ENCODE measurements at regions not wholly inside any gene's neighbourhood (a gene's known extent, or its start where the extent isn't known, plus 50 kb on each side); places are given as distances from the start of the nearest gene placed in this dataset.
A peak's percentile ranks its signal among the peaks of the same experiment; 100 is the strongest.

GRCh38 chr1:193766329-193766728 lies 579.9 kb upstream of the B3GALT2 start:
- DNase-seq (ENCODE audit: low read depth, low spot score) (no peak), ATAC-seq (0 out of 2 replicates have a peak, but pooled peaks have one; percentile 52)
- Histone ChIP-seq H4K20me1 (ENCODE audit: insufficient read depth) (no peaks in the 10 kb centered on the region), H2AFZ (ENCODE audit: low read depth, low read length, poor library complexity, severe bottlenecking) (no peak overlapping the region), H3K4me1 (ENCODE audit: control insufficient read depth in 1 of 2, insufficient read depth in 2 of 2, low read length in 2 of 2) (peaks cover 4 to 5% of the 10 kb centered on the region in 2 experiments; a peak in 1 of 4 replicates), H3K79me2 (ENCODE audit: insufficient read depth, low read length) (no peaks in the 10 kb centered on the region), H3K4me2 (ENCODE audit: low read length) (no peak overlapping the region), H3K9me2 (ENCODE audit: insufficient read depth) (no peaks in the 10 kb centered on the region), H3K9me3 (ENCODE audit: control insufficient read depth in 1 of 2, insufficient read depth in 1 of 2, low read depth in 1 of 2, low read length in 2 of 2) (no peaks in the 10 kb centered on the region), H3K27ac (ENCODE audit: low read depth, low read length) (no peak overlapping the region), H3K4me3 (replicated peaks in 1 of 2; ENCODE audit: low read depth in 1 of 2, low read length in 2 of 2) (no peak overlapping the region), H3K36me3 (ENCODE audit: control insufficient read depth in 1 of 2, insufficient read depth in 2 of 2, low read length in 2 of 2) (no peaks in the 10 kb centered on the region), H3K9ac (ENCODE audit: low read length) (no peak overlapping the region), H3K27me3 (ENCODE audit: insufficient read depth, low read length) (no peaks in the 10 kb centered on the region)
- CTCF ChIA-PET, result interaction anchor here (0.6 kb wide), 1 partner anchor 17 kb away, joined by 3 read pairs; no protein-coding TSS in a partner anchor
- POLR2A ChIA-PET, result no interaction called here
- intact Hi-C loops (cut with micrococcal nuclease), result no loop called here
- RAD21 ChIA-PET (ENCODE audit: low non-redundant PET in 1 of 2, low total read pairs in 2 of 2, uncharacterized antibody in 2 of 2, unreplicated experiment in 2 of 2), result no interaction called here
- TF ChIP-seq ZNF274 (IDR thresholded peaks at IDR 0.05; ENCODE audit: low read depth, low read length) (no peak), CTCF (IDR thresholded peaks at IDR 0.05 in 2 of 3, conservative IDR thresholded peaks at IDR 0.05 in 1 of 3; ENCODE audit: borderline replicate concordance in 1 of 3, insufficient read depth in 1 of 3, low read depth in 2 of 3, low read length in 2 of 3) (0 out of 6 replicates have a peak, but pooled peaks of 1 of the 3 experiments have one; percentile 2), RAD21 (IDR thresholded peaks at IDR 0.05; ENCODE audit: low read depth) (no peak), ATF3 (IDR thresholded peaks at IDR 0.05) (no peak), JUND (IDR thresholded peaks at IDR 0.05) (no peak)
- no TSS peak for BruUV-seq (replicated peaks)

GRCh38 chr1:193763266-193763665 lies 576.9 kb upstream of the B3GALT2 start:
- no peak for TF ChIP-seq CEBPB (IDR thresholded peaks at IDR 0.05; ENCODE audit: low read depth)
- TF ChIP-seq REST (IDR thresholded peaks at IDR 0.05; ENCODE audit: low read depth), result no peak
- TF ChIP-seq ATF3 (IDR thresholded peaks at IDR 0.05), result no peak
- no peak for DNase-seq (ENCODE audit: low read depth, low spot score)
- no peaks in the 10 kb centered on the region for H3K9me3 ChIP-seq (ENCODE audit: control insufficient read depth in 1 of 2, insufficient read depth in 1 of 2, low read depth in 1 of 2, low read length in 2 of 2)
- no TSS peak for BruUV-seq (replicated peaks)
- H3K9ac ChIP-seq (ENCODE audit: low read length), result no peak overlapping the region
- H2AFZ ChIP-seq (ENCODE audit: low read depth, low read length, poor library complexity, severe bottlenecking), result no peak overlapping the region
- peaks cover 4 to 5% of the 10 kb centered on the region in 2 experiments; a peak in 1 of 4 replicates for H3K4me1 ChIP-seq (ENCODE audit: control insufficient read depth in 1 of 2, insufficient read depth in 2 of 2, low read length in 2 of 2)
- H3K4me3 ChIP-seq (replicated peaks in 1 of 2; ENCODE audit: low read depth in 1 of 2, low read length in 2 of 2), result no peak overlapping the region
- no peaks in the 10 kb centered on the region for H3K36me3 ChIP-seq (ENCODE audit: control insufficient read depth in 1 of 2, insufficient read depth in 2 of 2, low read length in 2 of 2)
- ATAC-seq, result no peak
- no peaks in the 10 kb centered on the region for H4K20me1 ChIP-seq (ENCODE audit: insufficient read depth)
- intact Hi-C loops (cut with micrococcal nuclease), result no loop called here
- ChIA-PET POLR2A (no interaction called here), RAD21 (ENCODE audit: low non-redundant PET in 1 of 2, low total read pairs in 2 of 2, uncharacterized antibody in 2 of 2, unreplicated experiment in 2 of 2) (no interaction called here), CTCF (no interaction called here)
- no peak overlapping the region for H3K27ac ChIP-seq (ENCODE audit: low read depth, low read length)
- H3K4me2 ChIP-seq (ENCODE audit: low read length), result no peak overlapping the region
- no peaks in the 10 kb centered on the region for H3K9me2 ChIP-seq (ENCODE audit: insufficient read depth)
- no peaks in the 10 kb centered on the region for H3K79me2 ChIP-seq (ENCODE audit: insufficient read depth, low read length)
- no peaks in the 10 kb centered on the region for H3K27me3 ChIP-seq (ENCODE audit: insufficient read depth, low read length)

All from HCT116 (cell line).